Bronchial epithelial cell (primary cell): ENCODE measurements at regions not wholly inside any gene's neighbourhood (a gene's known extent, or its start where the extent isn't known, plus 50 kb on each side); places are given as distances from the start of the nearest gene placed in this dataset.

Source experiments
- DNase-seq: peaks from one replicate; pipeline ENCODE4 v3.0.0-alpha.2; 2010; ENCODE audit warnings: low read depth
- FAIRE-seq: peaks from 2 replicates; lab custom pipeline; 2011; peaks lifted over from hg19 to GRCh38; lab: Jason Lieb, UNC
- H3K27me3 ChIP-seq: 2 replicates; pipeline ENCODE4 v1.5.1; 2011; ENCODE audit warnings: low read length; ENCODE audit not compliant: control insufficient read depth, insufficient read depth
- H3K36me3 ChIP-seq: 2 replicates; pipeline ENCODE4 v1.5.1; 2011; ENCODE audit warnings: low read length; ENCODE audit not compliant: control insufficient read depth, insufficient read depth
- H3K4me3 ChIP-seq: 2 replicates; pipeline ENCODE4 v1.5.1; 2011; ENCODE audit warnings: mild to moderate bottlenecking, low read depth, low read length, control low read depth
- CTCF ChIP-seq: IDR thresholded peaks from 2 replicates; pipeline ENCODE4 v1.5.1; 2011; ENCODE audit warnings: mild to moderate bottlenecking, moderate library complexity, low read length, control low read depth, inconsistent platforms; ENCODE audit not compliant: insufficient read depth, severe bottlenecking

GRCh38 chr14:104434214-104435076, 145.1 kb upstream of the C14orf180 start:
- Histone ChIP-seq H3K36me3 (no peaks in the 10 kb centered on the region), H3K27me3 (no peaks in the 10 kb centered on the region), H3K4me3 (no peak overlapping the region)
- FAIRE-seq (no peak), DNase-seq (no peak)
- no peak for TF ChIP-seq CTCF

- no peaks in the 10 kb centered on the region for H3K36me3 ChIP-seq
- no peak overlapping the region for H3K4me3 ChIP-seq
- TF ChIP-seq CTCF, result no peak
- DNase-seq (no peak), FAIRE-seq (no peak)
- no peaks in the 10 kb centered on the region for H3K27me3 ChIP-seq
Observed at GRCh38 chr14:104435147-104436046, 144.2 kb upstream of the C14orf180 start.

GRCh38 chr14:104436047-104436591, 143.4 kb upstream of the C14orf180 start:
- H3K4me3 ChIP-seq, result no peak overlapping the region
- H3K27me3 ChIP-seq, result no peaks in the 10 kb centered on the region
- no peak for DNase-seq
- no peak for FAIRE-seq
- no peak for TF ChIP-seq CTCF
- no peaks in the 10 kb centered on the region for H3K36me3 ChIP-seq

GRCh38 chr14:104436741-104437701, 142.5 kb upstream of the C14orf180 start:
- no peak for DNase-seq
- Histone ChIP-seq H3K36me3 (no peaks in the 10 kb centered on the region), H3K4me3 (no peak overlapping the region), H3K27me3 (no peaks in the 10 kb centered on the region)
- no peak for TF ChIP-seq CTCF
- no peak for FAIRE-seq

- no peak overlapping the region for H3K4me3 ChIP-seq
- no peaks in the 10 kb centered on the region for H3K36me3 ChIP-seq
- no peak for FAIRE-seq
- no peaks in the 10 kb centered on the region for H3K27me3 ChIP-seq
- no peak for TF ChIP-seq CTCF
- DNase-seq, result no peak
Observed at GRCh38 chr14:104437703-104438102, 141.9 kb upstream of the C14orf180 start.
